ENCODE measurements at regions not wholly inside any gene's neighbourhood (a gene's known extent, or its start where the extent isn't known, plus 50 kb on each side); places are given as distances from the start of the nearest gene placed in this dataset.

- Histone ChIP-seq H3K9me3 (ENCODE audit: control insufficient read depth, insufficient read depth, low read length) (no peaks in the 10 kb centered on the region), H3K9ac (ENCODE audit: low read depth, low read length) (no peak overlapping the region), H3K4me1 (ENCODE audit: insufficient read depth, low read length) (no peaks in the 10 kb centered on the region)
Observed at GRCh38 chr14:30108975-30109700, 181.5 kb upstream of the PRKD1 start.

GRCh38 chr14:30114051-30114450 lies 186.4 kb upstream of the PRKD1 start:
- no peaks in the 10 kb centered on the region for H3K9me3 ChIP-seq (ENCODE audit: control insufficient read depth, insufficient read depth, low read length)
- no peaks in the 10 kb centered on the region for H3K4me1 ChIP-seq (ENCODE audit: insufficient read depth, low read length)
- H3K36me3 ChIP-seq (ENCODE audit: insufficient read depth, low read length): no peaks in the 10 kb centered on the region

More at GRCh38 chr14:30108975-30109700, 181.5 kb upstream of the PRKD1 start:
- H3K36me3 ChIP-seq (ENCODE audit: insufficient read depth, low read length): no peaks in the 10 kb centered on the region

GRCh38 chr14:30115756-30116155 lies 188.1 kb upstream of the PRKD1 start:
- Histone ChIP-seq H3K36me3 (ENCODE audit: insufficient read depth, low read length) (no peaks in the 10 kb centered on the region), H3K9ac (ENCODE audit: low read depth, low read length) (no peak overlapping the region), H3K4me1 (ENCODE audit: insufficient read depth, low read length) (no peaks in the 10 kb centered on the region), H3K9me3 (ENCODE audit: control insufficient read depth, insufficient read depth, low read length) (no peaks in the 10 kb centered on the region)

More at GRCh38 chr14:30114051-30114450, 186.4 kb upstream of the PRKD1 start:
- H3K9ac ChIP-seq (ENCODE audit: low read depth, low read length): no peak overlapping the region

GRCh38 chr14:30118992-30119640 lies 191.5 kb upstream of the PRKD1 start:
- Histone ChIP-seq H3K4me1 (ENCODE audit: insufficient read depth, low read length) (no peaks in the 10 kb centered on the region), H3K9me3 (ENCODE audit: control insufficient read depth, insufficient read depth, low read length) (no peaks in the 10 kb centered on the region), H3K9ac (ENCODE audit: low read depth, low read length) (no peak overlapping the region), H3K36me3 (ENCODE audit: insufficient read depth, low read length) (no peaks in the 10 kb centered on the region)

GRCh38 chr14:30125322-30125979 lies 197.8 kb upstream of the PRKD1 start:
- Histone ChIP-seq H3K9ac (ENCODE audit: low read depth, low read length) (no peak overlapping the region), H3K9me3 (ENCODE audit: control insufficient read depth, insufficient read depth, low read length) (no peaks in the 10 kb centered on the region), H3K36me3 (ENCODE audit: insufficient read depth, low read length) (no peaks in the 10 kb centered on the region), H3K4me1 (ENCODE audit: insufficient read depth, low read length) (no peaks in the 10 kb centered on the region)

GRCh38 chr14:30129807-30130206 lies 202.2 kb upstream of the PRKD1 start:
- H3K4me1 ChIP-seq (ENCODE audit: insufficient read depth, low read length): no peaks in the 10 kb centered on the region
- H3K9me3 ChIP-seq (ENCODE audit: control insufficient read depth, insufficient read depth, low read length): no peaks in the 10 kb centered on the region
- no peaks in the 10 kb centered on the region for H3K36me3 ChIP-seq (ENCODE audit: insufficient read depth, low read length)
- H3K9ac ChIP-seq (ENCODE audit: low read depth, low read length): no peak overlapping the region

GRCh38 chr14:30131581-30132097 lies 204.0 kb upstream of the PRKD1 start:
- H3K9ac ChIP-seq (ENCODE audit: low read depth, low read length): no peak overlapping the region
- no peaks in the 10 kb centered on the region for H3K9me3 ChIP-seq (ENCODE audit: control insufficient read depth, insufficient read depth, low read length)
- H3K36me3 ChIP-seq (ENCODE audit: insufficient read depth, low read length): no peaks in the 10 kb centered on the region
- no peaks in the 10 kb centered on the region for H3K4me1 ChIP-seq (ENCODE audit: insufficient read depth, low read length)

- Histone ChIP-seq H3K9ac (ENCODE audit: low read depth, low read length) (no peak overlapping the region), H3K36me3 (ENCODE audit: insufficient read depth, low read length) (no peaks in the 10 kb centered on the region), H3K9me3 (ENCODE audit: control insufficient read depth, insufficient read depth, low read length) (no peaks in the 10 kb centered on the region), H3K4me1 (ENCODE audit: insufficient read depth, low read length) (no peaks in the 10 kb centered on the region)
Observed at GRCh38 chr14:30132196-30132595, 204.5 kb upstream of the PRKD1 start.

GRCh38 chr14:30134936-30135335 lies 207.3 kb upstream of the PRKD1 start:
- no peaks in the 10 kb centered on the region for H3K4me1 ChIP-seq (ENCODE audit: insufficient read depth, low read length)
- H3K9me3 ChIP-seq (ENCODE audit: control insufficient read depth, insufficient read depth, low read length): no peaks in the 10 kb centered on the region

GRCh38 chr14:30138567-30138966 lies 210.9 kb upstream of the PRKD1 start:
- Histone ChIP-seq H3K4me1 (ENCODE audit: insufficient read depth, low read length) (no peaks in the 10 kb centered on the region), H3K36me3 (ENCODE audit: insufficient read depth, low read length) (no peaks in the 10 kb centered on the region), H3K9ac (ENCODE audit: low read depth, low read length) (no peak overlapping the region), H3K9me3 (ENCODE audit: control insufficient read depth, insufficient read depth, low read length) (no peaks in the 10 kb centered on the region)

More at GRCh38 chr14:30134936-30135335, 207.3 kb upstream of the PRKD1 start:
- Histone ChIP-seq H3K36me3 (ENCODE audit: insufficient read depth, low read length) (no peaks in the 10 kb centered on the region), H3K9ac (ENCODE audit: low read depth, low read length) (no peak overlapping the region)

GRCh38 chr14:30142216-30142615 lies 214.6 kb upstream of the PRKD1 start:
- Histone ChIP-seq H3K36me3 (ENCODE audit: insufficient read depth, low read length) (no peaks in the 10 kb centered on the region), H3K9ac (ENCODE audit: low read depth, low read length) (no peak overlapping the region), H3K9me3 (ENCODE audit: control insufficient read depth, insufficient read depth, low read length) (no peaks in the 10 kb centered on the region), H3K4me1 (ENCODE audit: insufficient read depth, low read length) (no peaks in the 10 kb centered on the region)

GRCh38 chr14:30143627-30144026 lies 216.0 kb upstream of the PRKD1 start:
- Histone ChIP-seq H3K36me3 (ENCODE audit: insufficient read depth, low read length) (no peaks in the 10 kb centered on the region), H3K9me3 (ENCODE audit: control insufficient read depth, insufficient read depth, low read length) (no peaks in the 10 kb centered on the region; the same call in 1 of the 2 replicates), H3K9ac (ENCODE audit: low read depth, low read length) (no peak overlapping the region), H3K4me1 (ENCODE audit: insufficient read depth, low read length) (no peaks in the 10 kb centered on the region)

GRCh38 chr14:30153717-30154116 lies 226.1 kb upstream of the PRKD1 start:
- Histone ChIP-seq H3K9me3 (ENCODE audit: control insufficient read depth, insufficient read depth, low read length) (no peaks in the 10 kb centered on the region), H3K9ac (ENCODE audit: low read depth, low read length) (no peak overlapping the region), H3K36me3 (ENCODE audit: insufficient read depth, low read length) (no peaks in the 10 kb centered on the region), H3K4me1 (ENCODE audit: insufficient read depth, low read length) (no peaks in the 10 kb centered on the region)

- Histone ChIP-seq H3K4me1 (ENCODE audit: insufficient read depth, low read length) (no peaks in the 10 kb centered on the region), H3K9me3 (ENCODE audit: control insufficient read depth, insufficient read depth, low read length) (no peaks in the 10 kb centered on the region), H3K9ac (ENCODE audit: low read depth, low read length) (no peak overlapping the region), H3K36me3 (ENCODE audit: insufficient read depth, low read length) (no peaks in the 10 kb centered on the region)
Observed at GRCh38 chr14:30156571-30156970, 228.9 kb upstream of the PRKD1 start.
